Suprapubic skin (tissue), 4 donors: ENCODE measurements at regions not wholly inside any gene's neighbourhood (a gene's known extent, or its start where the extent isn't known, plus 50 kb on each side); places are given as distances from the start of the nearest gene placed in this dataset.

ENCODE experiments used
- EP300 ChIP-seq: sonication (generic); formaldehyde crosslinking; IDR thresholded peaks from one replicate; pipeline ENCODE4 v1.6.1; 2017; ENCODE audit warnings: antibody characterized with exemption
- POLR2A ChIP-seq, 2 donors: fragments of 450-650 bp; IDR thresholded peaks; one replicate each; pipeline ENCODE4 v1.6.1; 2017; ENCODE audit warnings: antibody characterized with exemption in 2 of 2, mild to moderate bottlenecking in 2 of 2, moderate library complexity in 2 of 2
- POLR2AphosphoS5 ChIP-seq, 3 donors: sonication (generic); formaldehyde crosslinking; IDR thresholded peaks; one replicate each; pipeline ENCODE4 v1.6.1; 2017; ENCODE audit warnings: antibody characterized with exemption in 3 of 3
- TF ChIP-seq, protein P1 (sequence below), 2 donors: fragments of 200-600 bp in 1 of 2; fragments of 450-650 bp in 1 of 2; sonication (generic) in 1 of 2; IDR thresholded peaks; one replicate each; pipeline ENCODE4 v1.5.1; 2016 to 2019; ENCODE audit warnings: antibody characterized with exemption in 2 of 2, mild to moderate bottlenecking in 1 of 2, moderate library complexity in 1 of 2

DNA sequence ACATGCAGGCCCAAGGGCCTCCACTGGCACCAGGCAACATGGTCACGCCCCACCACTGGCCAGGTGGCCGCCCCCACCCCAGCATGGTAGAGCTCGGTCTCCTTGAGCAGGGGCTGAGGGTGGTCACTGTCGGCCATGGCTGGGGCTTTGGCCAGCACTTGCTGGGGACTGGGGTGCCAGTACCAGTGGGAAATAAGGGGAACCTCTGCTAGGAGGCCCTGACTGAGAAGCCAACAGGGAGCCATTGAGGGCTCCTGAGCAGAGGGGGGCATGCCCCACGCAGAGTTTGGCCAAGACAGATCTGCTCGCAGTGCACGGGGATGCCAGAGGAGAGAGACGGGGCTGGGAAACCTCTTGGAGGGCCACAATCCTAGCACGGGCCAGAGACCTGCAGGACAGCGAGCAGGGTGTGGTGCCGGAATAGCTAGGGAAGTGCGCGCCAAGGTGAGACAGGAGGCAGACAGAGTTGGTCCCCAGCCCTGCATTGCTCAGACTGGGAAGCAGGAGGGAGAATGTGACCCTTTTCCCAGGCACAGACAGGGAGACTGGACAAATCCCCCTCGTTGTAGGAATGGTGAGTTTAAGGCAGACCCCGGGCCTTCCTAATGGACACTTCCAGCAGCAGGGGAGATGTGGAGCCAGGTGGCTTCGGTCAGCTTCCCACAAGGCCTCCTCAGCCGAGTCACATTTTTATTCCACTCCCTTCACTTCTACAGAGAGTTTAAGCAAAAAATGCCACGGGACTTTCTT lies 179.0 kb upstream of the CST7 start:
- TF ChIP-seq POLR2AphosphoS5 (IDR thresholded peaks at IDR 0.05) (no peak), POLR2A (IDR thresholded peaks at IDR 0.05) (no peak), EP300 (no peak)
- TF ChIP-seq, protein P1, sequence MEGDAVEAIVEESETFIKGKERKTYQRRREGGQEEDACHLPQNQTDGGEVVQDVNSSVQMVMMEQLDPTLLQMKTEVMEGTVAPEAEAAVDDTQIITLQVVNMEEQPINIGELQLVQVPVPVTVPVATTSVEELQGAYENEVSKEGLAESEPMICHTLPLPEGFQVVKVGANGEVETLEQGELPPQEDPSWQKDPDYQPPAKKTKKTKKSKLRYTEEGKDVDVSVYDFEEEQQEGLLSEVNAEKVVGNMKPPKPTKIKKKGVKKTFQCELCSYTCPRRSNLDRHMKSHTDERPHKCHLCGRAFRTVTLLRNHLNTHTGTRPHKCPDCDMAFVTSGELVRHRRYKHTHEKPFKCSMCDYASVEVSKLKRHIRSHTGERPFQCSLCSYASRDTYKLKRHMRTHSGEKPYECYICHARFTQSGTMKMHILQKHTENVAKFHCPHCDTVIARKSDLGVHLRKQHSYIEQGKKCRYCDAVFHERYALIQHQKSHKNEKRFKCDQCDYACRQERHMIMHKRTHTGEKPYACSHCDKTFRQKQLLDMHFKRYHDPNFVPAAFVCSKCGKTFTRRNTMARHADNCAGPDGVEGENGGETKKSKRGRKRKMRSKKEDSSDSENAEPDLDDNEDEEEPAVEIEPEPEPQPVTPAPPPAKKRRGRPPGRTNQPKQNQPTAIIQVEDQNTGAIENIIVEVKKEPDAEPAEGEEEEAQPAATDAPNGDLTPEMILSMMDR (IDR thresholded peaks at IDR 0.05), result no peak
